Transverse colon (tissue), 3 donors: ENCODE measurements at regions not wholly inside any gene's neighbourhood (a gene's known extent, or its start where the extent isn't known, plus 50 kb on each side); places are given as distances from the start of the nearest gene placed in this dataset.

ENCODE experiments used
- EP300 ChIP-seq: sonication (generic); formaldehyde crosslinking; IDR thresholded peaks from one replicate; pipeline ENCODE4 v1.6.1; 2017; ENCODE audit warnings: antibody characterized with exemption, low read depth
- TF ChIP-seq, protein P1 (sequence below), 5 experiments: fragments of 200-600 bp in 3 of 5; fragments of 450-650 bp in 2 of 5; sonication (generic) in 3 of 5; IDR thresholded peaks; 1 replicate in 2 of 5; 2 replicates in 3 of 5; pipeline ENCODE4 v1.5.1; 2016 to 2017; ENCODE audit warnings: antibody characterized with exemption in 5 of 5, inconsistent platforms in 3 of 5, mild to moderate bottlenecking in 2 of 5, moderate library complexity in 1 of 5

DNA sequence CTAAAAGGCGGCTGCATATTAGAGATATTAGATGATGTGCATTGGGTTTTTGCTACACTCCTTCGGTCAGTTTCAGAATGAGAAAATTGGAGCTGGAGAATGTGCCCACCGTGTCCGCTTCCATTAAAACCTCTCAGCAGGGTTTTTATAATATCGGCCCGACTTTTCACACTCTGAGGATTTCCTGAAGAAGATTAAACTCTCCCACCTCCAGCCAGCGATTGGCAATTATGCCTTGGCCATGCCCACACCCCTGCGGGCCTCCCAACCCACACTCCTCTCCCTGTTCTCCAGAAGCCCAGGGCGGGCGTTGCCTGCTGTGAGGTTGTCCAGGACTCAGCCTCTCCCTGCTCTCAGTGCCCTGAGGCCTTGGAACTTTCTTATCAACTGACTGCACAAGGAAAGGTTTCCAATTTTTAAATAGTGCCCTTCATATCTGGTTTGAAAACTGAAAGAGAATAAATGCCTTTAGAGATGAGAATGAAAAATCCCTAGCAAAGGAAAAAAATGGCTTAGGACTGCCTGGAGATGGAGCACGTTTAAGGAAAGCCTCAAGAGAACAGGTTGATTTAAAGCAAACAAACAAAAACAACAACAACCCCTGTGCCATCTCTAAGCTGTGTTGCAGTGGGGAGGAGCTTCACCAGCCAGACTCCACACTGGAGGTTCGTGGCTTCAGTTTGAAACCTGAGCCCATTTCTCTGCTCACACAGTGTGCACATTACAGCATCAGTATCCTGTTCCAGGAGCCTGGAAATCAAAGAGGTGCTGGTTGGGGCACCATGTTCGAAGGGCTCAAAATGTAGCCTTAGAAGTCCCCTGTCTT, 292.9 kb downstream of the NSG2 start:
- TF ChIP-seq, protein P1, sequence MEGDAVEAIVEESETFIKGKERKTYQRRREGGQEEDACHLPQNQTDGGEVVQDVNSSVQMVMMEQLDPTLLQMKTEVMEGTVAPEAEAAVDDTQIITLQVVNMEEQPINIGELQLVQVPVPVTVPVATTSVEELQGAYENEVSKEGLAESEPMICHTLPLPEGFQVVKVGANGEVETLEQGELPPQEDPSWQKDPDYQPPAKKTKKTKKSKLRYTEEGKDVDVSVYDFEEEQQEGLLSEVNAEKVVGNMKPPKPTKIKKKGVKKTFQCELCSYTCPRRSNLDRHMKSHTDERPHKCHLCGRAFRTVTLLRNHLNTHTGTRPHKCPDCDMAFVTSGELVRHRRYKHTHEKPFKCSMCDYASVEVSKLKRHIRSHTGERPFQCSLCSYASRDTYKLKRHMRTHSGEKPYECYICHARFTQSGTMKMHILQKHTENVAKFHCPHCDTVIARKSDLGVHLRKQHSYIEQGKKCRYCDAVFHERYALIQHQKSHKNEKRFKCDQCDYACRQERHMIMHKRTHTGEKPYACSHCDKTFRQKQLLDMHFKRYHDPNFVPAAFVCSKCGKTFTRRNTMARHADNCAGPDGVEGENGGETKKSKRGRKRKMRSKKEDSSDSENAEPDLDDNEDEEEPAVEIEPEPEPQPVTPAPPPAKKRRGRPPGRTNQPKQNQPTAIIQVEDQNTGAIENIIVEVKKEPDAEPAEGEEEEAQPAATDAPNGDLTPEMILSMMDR (IDR thresholded peaks at IDR 0.05) = no peak
- no peak for TF ChIP-seq EP300
